HK-2 (cell line): ENCODE measurements at regions not wholly inside any gene's neighbourhood (a gene's known extent, or its start where the extent isn't known, plus 50 kb on each side); places are given as distances from the start of the nearest gene placed in this dataset.

Source experiments
- DNase-seq: peaks from one replicate; pipeline ENCODE4 v3.0.0-alpha.2; 2018; ENCODE audit not compliant: unreplicated experiment

- DNase-seq: no peak
Observed at GRCh38 chr10:88127766-88128165, 264.3 kb downstream of the PTEN start.

- DNase-seq: no peak
Observed at GRCh38 chr10:88129013-88129412, 265.6 kb downstream of the PTEN start.

GRCh38 chr10:88130912-88131311 is 267.5 kb downstream of the PTEN start:
- no peak for DNase-seq

GRCh38 chr10:88131511-88132139 is 268.2 kb downstream of the PTEN start:
- no peak for DNase-seq

- no peak for DNase-seq
Observed at GRCh38 chr10:88136712-88137111, 273.3 kb downstream of the PTEN start.

GRCh38 chr10:88138319-88138848 is 275.0 kb downstream of the PTEN start:
- no peak for DNase-seq

- DNase-seq: no peak
Observed at GRCh38 chr10:88147000-88147798, 283.8 kb downstream of the PTEN start.

GRCh38 chr10:88149906-88150305 is 286.5 kb downstream of the PTEN start:
- DNase-seq: no peak

- DNase-seq: no peak
Observed at GRCh38 chr10:88150339-88150738, 286.9 kb downstream of the PTEN start.

GRCh38 chr10:88152728-88153133 is 289.3 kb downstream of the PTEN start:
- peak; percentile 69 for DNase-seq

- DNase-seq: no peak
Observed at GRCh38 chr10:88154596-88155250, 291.3 kb downstream of the PTEN start.

GRCh38 chr10:88156341-88156740 is 292.9 kb downstream of the PTEN start:
- DNase-seq: no peak

GRCh38 chr10:88157981-88158465 is 294.6 kb downstream of the PTEN start:
- no peak for DNase-seq

GRCh38 chr10:88158526-88159122 is 295.2 kb downstream of the PTEN start:
- no peak for DNase-seq

GRCh38 chr10:88159127-88159829 is 295.9 kb downstream of the PTEN start:
- no peak for DNase-seq

GRCh38 chr10:88161070-88161469 is 297.6 kb downstream of the PTEN start:
- no peak for DNase-seq

- no peak for DNase-seq
Observed at GRCh38 chr10:88161756-88162155, 298.3 kb downstream of the PTEN start.

- DNase-seq: no peak
Observed at GRCh38 chr10:88162852-88163251, 299.4 kb downstream of the PTEN start.

GRCh38 chr10:88163572-88163971 is 300.1 kb downstream of the PTEN start:
- no peak for DNase-seq

GRCh38 chr10:88164471-88164870 is 301.0 kb downstream of the PTEN start:
- DNase-seq: no peak

GRCh38 chr10:88165849-88166271 is 302.4 kb downstream of the PTEN start:
- no peak for DNase-seq
